ENCODE measurements at regions not wholly inside any gene's neighbourhood (a gene's known extent, or its start where the extent isn't known, plus 50 kb on each side); places are given as distances from the start of the nearest gene placed in this dataset.

- DNase-seq (ENCODE audit: low read depth) = no peak
Measured at GRCh38 chr13:73517766-73518165, 459.0 kb downstream of the KLF5 start.

- DNase-seq (ENCODE audit: low read depth) = no peak
Measured at GRCh38 chr13:73516731-73517130, 457.9 kb downstream of the KLF5 start.

- DNase-seq (ENCODE audit: low read depth) = no peak
Measured at GRCh38 chr13:73514208-73514607, 455.4 kb downstream of the KLF5 start.

GRCh38 chr13:73513751-73514150, 454.9 kb downstream of the KLF5 start:
- no peak for DNase-seq (ENCODE audit: low read depth)

GRCh38 chr13:73508841-73509240, 450.0 kb downstream of the KLF5 start:
- no peak for DNase-seq (ENCODE audit: low read depth)

- DNase-seq (ENCODE audit: low read depth) = no peak
Measured at GRCh38 chr13:73505376-73505890, 446.6 kb downstream of the KLF5 start.

- no peak for DNase-seq (ENCODE audit: low read depth)
Measured at GRCh38 chr13:73499695-73500094, 440.9 kb downstream of the KLF5 start.

GRCh38 chr13:73497430-73497829, 438.6 kb downstream of the KLF5 start:
- DNase-seq (ENCODE audit: low read depth) = no peak

- DNase-seq (ENCODE audit: low read depth) = no peak
Measured at GRCh38 chr13:73496711-73497110, 437.9 kb downstream of the KLF5 start.

- no peak for DNase-seq (ENCODE audit: low read depth)
Measured at GRCh38 chr13:73492811-73493210, 434.0 kb downstream of the KLF5 start.

GRCh38 chr13:73482556-73482955, 423.8 kb downstream of the KLF5 start:
- DNase-seq (ENCODE audit: low read depth) = no peak

GRCh38 chr13:73481886-73482445, 423.2 kb downstream of the KLF5 start:
- no peak for DNase-seq (ENCODE audit: low read depth)

- no peak for DNase-seq (ENCODE audit: low read depth)
Measured at GRCh38 chr13:73480779-73481559, 422.2 kb downstream of the KLF5 start.

- no peak for DNase-seq (ENCODE audit: low read depth)
Measured at GRCh38 chr13:73479856-73480255, 421.1 kb downstream of the KLF5 start.

- DNase-seq (ENCODE audit: low read depth) = no peak
Measured at GRCh38 chr13:73479351-73479750, 420.5 kb downstream of the KLF5 start.

GRCh38 chr13:73477441-73477840, 418.6 kb downstream of the KLF5 start:
- no peak for DNase-seq (ENCODE audit: low read depth)

GRCh38 chr13:73473016-73473415, 414.2 kb downstream of the KLF5 start:
- DNase-seq (ENCODE audit: low read depth) = no peak

GRCh38 chr13:73467125-73467524, 408.3 kb downstream of the KLF5 start:
- no peak for DNase-seq (ENCODE audit: low read depth)

GRCh38 chr13:73466561-73466960, 407.8 kb downstream of the KLF5 start:
- no peak for DNase-seq (ENCODE audit: low read depth)

- DNase-seq (ENCODE audit: low read depth) = no peak
Measured at GRCh38 chr13:73465617-73465971, 406.8 kb downstream of the KLF5 start.

- no peak for DNase-seq (ENCODE audit: low read depth)
Measured at GRCh38 chr13:73464758-73465616, 406.2 kb downstream of the KLF5 start.

GRCh38 chr13:73462241-73462640, 403.4 kb downstream of the KLF5 start:
- DNase-seq (ENCODE audit: low read depth) = no peak
